ENCODE measurements at regions not wholly inside any gene's neighbourhood (a gene's known extent, or its start where the extent isn't known, plus 50 kb on each side); places are given as distances from the start of the nearest gene placed in this dataset.
"Not testable (repeated sequence)": the region's sequence is repeated elsewhere in the genome, so short reads cannot be mapped to it uniquely, and the experiment has no call there.

DNA sequence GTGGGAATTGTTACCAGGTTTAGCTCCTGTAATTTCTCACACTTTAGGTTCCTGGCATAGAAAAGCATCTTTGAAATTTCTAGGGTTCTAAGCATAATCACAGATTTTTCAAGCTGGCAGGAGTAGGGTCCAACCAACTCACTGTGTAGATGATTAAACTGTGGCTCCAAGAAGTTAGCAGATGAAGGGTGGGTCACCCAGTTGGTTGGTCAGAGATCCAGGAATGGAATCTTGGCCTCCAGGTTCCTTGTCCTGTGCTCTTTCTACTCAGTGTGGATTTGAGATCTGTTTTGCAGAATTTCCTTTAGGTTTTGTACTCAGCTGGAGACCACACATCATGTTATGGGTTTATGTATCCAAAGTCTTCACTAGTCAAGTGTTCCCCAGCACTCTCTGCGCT is 90.3 kb upstream of the MAML3 start:
- no peak for DNase-seq

DNA sequence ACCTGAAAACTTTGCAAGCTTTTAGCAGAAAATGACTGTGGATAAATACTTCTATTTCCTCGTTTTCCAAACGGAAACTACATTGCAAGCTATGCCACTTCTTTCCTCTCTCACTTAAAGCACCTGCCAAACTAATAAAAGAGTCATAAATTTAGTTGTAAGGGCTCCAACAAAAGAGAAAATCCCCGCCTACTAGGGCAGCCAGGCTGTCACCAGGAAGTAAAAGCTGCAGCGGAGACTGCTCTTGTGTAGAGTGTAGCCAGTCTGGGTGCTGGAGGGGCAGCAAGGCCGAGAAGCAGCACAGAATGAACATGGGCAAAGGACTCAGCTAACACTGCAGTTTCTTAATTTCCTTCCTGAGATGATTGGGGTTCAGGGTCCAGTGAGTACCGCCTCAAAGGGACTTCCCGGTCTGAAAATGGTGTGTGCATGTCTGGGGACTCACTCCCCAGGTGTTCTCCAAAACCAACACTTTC is 89.3 kb upstream of the MAML3 start:
- DNase-seq: no peak

DNA sequence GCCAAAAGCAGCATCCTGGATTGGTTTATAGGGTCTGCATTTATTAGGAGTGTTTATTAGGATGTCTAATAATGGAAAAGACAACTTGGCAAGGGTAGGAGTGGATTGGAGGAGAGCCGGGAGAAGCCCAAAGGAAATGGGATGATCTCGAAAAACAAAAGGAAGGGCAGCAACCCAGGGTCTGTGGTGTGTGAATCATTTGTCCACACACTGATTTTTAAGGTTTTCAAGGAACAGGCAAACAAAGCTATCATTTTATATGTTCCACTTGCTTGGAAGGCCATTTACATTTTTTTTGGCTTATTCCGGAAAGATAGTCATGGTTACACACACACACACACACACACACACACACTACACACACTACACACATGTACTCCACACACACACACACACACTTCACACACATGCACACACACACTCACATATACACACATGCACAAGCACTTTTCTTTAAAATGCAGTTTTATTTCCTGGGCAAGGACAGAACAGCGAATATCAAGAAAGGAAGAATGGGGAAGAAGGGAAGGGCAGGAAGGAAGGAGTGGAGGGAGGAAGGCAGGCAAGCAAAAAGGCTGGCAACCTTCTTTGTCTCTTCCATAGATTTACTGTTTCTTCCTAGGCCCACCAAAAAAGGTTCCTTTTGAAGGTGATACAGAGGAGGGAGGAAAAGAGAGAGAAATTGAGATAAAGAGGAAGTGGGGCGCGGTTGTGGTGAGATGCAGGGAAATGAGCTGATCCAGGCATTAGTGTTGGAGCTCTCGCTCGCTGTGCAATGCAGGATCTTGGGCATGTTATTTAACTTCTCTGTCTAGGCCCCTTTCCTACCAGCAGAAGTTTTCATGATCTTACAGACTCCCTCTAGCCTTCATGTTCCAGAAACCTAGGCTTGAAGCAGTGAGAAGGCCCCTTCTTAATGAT is 88.6 kb upstream of the MAML3 start:
- peak; percentile 1 for DNase-seq

DNA sequence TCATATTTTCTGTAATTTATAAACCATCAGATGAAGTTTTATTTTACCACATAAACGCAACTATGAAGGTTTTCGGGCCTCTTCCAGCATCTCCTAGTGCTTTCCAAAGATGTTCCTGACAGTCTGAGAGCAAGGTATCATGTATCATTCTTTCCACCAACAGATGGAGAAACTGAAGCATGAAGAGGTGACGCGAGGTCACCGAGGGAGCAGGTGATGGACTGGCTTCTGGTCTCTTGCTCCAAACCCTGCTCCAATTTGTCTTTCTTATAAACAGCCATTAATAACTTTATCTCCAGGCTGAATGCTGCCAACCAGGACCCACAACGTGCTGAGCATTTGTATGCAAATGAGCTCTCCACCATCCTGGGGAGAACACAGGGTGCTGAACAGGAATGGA is 86.3 kb upstream of the MAML3 start:
- no peak for DNase-seq

GRCh38 chr4:140239311-140239710 is 85.3 kb upstream of the MAML3 start:
- no peak for DNase-seq

DNA sequence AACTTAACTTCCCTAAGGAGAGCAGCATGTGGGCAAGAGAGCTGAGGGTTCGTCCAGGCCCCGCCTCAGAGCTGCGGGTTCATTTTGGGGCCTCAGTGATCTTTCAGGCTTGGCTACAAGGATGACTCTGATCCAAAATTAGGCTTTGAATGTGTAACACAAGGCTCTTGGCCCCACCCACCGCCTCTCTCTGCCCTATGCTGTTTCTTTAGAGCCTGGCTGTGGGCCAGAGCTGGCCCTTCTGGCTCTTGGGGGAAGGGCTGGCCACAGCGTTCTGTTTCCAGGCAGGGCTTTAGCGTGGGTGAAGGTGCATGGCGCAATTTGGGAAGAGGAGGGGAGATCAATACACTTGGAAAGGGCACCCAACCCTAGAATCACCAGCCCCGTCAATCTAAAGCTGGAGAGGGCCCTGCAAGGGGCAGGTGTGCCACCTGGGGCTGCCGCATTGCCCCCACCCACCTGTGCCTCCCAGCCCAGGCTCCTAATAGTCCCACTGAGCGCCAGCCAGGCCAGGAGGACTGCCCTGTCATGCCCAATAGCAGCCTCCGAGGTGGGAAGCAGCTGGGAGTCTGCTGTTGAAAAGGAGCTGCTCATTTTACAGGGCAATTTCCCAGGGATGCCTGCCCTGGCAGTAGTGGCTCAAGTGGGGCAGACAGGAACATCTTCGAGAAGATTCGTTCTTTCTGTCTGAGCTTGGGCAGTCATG is 84.5 kb upstream of the MAML3 start:
- DNase-seq: no peak

DNA sequence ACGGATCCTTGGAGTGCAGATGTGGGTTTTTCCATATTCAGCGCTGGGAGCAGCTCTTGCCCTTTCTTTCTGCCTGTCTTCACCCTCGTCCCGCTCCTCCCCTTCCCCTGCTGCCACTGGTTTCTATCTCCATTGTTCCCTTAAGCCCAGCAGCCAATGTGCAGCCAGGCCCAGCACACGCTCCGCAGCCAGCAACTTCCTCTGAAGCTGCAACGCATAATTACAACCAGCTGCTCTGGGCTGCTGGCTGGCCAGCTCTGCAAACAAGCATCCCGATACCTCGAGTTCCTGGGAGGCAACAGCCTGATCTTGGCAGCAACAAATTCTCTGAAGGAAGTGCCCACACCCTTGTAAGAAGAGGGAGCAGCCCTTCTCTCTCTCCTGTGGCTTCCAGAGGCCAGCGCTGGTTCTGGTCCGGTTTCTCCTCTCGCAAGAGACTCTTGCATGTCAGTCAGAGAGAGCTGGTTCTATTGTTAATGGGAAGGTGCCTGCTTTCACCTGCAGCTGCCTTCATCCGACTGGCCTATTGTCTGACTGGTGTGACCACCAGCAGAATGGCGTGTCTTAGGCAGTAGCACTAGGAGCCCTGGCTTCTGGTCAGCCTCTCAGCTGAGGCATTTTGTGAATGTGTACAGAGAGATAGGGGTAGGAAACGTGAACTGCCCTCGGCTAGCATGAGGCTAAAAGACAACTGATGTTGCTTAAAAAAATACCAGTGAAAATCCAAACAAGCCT is 83.8 kb upstream of the MAML3 start:
- DNase-seq: no peak

GRCh38 chr4:140236654-140237169 is 82.7 kb upstream of the MAML3 start:
- no peak for DNase-seq

DNA sequence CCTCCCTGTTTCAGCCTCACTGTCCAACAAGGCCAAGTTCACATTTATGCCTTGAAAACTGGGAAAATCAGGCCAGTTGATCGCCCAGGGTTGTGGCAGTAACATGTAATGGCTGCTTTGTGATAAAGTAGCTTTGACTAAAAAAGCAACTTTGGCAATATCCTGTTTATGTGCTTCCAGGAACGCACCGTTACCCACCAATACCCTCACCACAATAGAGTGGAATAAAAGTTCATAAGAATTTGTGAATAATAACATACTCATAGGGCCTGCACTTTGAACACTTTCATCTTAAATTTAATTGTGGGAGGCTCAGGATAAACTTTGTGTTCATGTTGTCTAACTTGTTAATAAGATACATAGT is 80.7 kb upstream of the MAML3 start:
- DNase-seq: no peak

DNA sequence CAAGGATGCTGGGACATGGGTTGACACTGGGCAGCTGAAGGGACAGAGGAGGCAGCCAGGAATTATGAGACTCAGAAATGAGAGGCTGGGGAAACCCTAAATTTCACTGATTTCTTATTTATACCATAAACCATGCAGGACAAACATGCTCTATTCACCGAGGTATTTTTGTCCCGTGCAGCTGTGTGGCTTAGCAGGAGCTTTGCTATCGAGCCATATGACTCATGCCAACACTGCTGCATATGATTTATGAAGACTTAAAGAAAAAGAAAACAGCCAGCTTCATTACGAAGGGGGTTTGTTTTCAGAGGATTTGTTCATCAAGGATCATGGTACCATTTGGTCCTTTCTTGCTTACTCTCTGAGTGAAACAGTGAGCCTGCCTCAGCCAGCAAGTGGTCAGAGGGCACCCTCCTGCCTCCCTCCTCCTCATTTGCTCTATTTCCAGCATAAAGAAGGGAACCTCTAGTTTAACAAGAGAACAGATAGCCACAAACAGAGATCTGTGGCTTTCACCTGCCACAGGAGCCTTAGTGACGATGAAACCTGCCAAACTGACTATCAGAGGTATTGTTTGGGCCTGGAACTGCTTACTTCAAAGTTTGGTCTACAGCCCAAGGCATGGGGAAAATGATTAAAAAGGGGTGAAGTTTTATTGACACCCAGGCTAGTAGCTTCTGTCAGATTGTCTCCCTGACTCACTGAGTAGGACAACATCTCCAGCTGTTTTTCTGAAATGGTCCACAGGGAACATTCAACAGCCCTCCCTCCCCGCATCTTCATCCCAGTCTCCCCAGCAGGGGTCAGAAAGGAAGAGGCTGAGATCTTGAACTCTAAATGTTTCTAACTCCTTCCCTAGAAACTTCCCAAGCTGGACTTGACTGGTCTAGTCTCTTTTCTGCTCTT is 80.1 kb upstream of the MAML3 start:
- no peak for DNase-seq

GRCh38 chr4:140229881-140230280 is 75.9 kb upstream of the MAML3 start:
- DNase-seq: no peak

DNA sequence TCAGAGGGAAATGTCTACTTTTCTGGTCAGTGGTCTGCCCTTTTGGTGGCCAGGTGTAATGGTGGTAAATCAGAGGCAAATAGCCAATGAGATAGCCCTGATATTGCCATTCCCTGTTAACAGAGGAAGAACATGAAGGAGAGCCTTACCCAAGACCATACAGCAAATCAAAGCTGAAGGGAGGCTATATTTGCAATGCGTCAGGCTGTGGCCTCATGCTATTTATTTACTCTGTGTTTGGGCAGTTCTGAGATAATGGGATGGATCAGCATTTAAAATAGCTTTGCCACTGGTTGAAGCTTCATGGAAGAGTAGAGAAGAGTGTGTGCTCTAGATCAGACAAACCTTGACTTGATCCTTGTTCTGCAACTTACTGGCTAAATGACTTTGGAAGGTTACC is 73.3 kb upstream of the MAML3 start:
- DNase-seq: no peak

GRCh38 chr4:140223056-140223810 is 69.2 kb upstream of the MAML3 start:
- DNase-seq: no peak

DNA sequence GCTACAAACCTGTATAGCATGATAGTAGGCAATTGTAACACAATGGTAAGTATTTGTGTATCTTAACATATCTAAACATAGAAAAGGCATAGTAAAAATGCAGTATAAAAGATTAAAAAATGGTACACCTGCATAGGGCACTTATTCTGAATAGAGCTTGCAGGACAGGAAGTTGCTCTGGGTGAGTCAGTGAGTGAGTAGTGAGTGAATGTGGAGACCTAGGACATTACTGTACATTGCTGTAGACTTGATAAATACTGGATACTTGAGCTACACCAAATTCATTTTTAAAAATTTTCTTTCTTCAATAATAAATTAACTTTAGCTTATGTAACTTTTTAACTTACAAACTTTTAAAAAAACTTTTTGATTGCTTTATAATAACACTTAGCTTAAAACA is 68.2 kb upstream of the MAML3 start:
- no peak for DNase-seq

- no peak for DNase-seq
These were observed 66.1 kb upstream of the MAML3 start for GRCh38 chr4:140220058-140220457.

DNA sequence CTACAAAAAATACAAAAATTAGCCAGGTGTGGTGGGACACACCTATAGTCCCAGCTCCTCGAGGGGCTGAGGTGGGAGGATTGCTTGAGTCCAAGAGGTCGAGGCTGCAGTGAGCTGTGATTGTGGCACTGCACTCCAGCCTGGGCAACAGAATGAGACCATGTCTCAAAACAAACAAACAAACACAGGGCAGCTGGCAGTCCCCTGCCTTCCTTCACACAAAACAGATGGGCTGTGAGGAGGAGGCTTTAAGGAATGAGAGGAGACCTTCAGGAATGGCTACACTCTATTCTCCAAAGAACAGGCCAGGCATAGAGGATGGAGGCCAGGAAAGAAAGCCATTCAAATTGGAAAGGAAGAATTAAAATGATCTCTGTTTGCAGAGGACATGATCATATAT is 65.6 kb upstream of the MAML3 start:
- no peak for DNase-seq

DNA sequence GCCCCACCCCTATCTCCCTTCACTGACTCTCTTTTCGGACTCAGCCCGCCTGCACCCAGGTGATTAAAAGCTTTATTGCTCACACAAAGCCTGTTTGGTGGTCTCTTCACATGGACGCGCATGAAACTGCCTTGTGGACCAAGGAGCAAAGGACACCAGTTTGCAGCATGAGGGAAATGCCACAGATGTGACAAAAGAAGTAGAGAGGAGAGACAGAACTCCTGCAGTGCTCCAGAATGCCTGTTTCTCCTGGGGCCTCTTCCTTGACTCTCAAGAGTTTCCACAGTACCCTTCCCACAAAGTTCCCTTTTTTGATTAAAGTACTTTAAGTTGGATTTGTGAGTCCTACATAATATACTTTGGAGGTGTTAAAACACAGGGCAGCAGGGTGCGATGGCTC is 65.1 kb upstream of the MAML3 start:
- not testable (repeated sequence) for DNase-seq

DNA sequence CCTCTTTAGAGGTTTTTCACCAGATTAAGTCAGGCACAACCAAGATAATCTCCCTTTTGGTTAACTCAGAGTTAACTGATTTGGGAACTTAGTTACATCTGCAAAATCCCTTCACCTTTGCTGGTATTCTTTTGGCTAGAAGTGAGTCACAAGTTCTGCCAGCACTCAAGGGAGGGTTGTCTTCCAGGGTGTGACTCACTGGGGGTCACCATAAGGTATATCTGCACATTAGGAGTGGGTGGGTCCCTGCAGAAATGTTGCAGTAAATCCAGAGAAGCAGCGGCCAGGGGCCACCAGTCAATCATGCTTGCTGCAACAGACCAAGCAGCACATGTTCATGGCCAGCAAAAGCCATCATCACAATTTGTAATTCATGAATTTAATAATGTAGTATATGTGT is 59.8 kb upstream of the MAML3 start:
- no peak for DNase-seq

- DNase-seq: no peak
These were observed 59.1 kb upstream of the MAML3 start for GRCh38 chr4:140213116-140213515.

GRCh38 chr4:140212646-140213045 is 58.7 kb upstream of the MAML3 start:
- no peak for DNase-seq

- no peak for DNase-seq
These were observed 58.2 kb upstream of the MAML3 start for GRCh38 chr4:140212194-140212593.

GRCh38 chr4:140211693-140212092 is 57.7 kb upstream of the MAML3 start:
- DNase-seq: no peak

All from CD4-positive, alpha-beta T cell treated with Interleukin-4 for 4 hours (primary cell).